HL-60/S4 treated with phorbol 12-myristate 13-acetate at 8.2 ng/mL for 4 days and 3 days (cell line): ENCODE measurements at regions not wholly inside any gene's neighbourhood (a gene's known extent, or its start where the extent isn't known, plus 50 kb on each side); places are given as distances from the start of the nearest gene placed in this dataset.

ENCODE experiments used
- in situ Hi-C: fragments of 300-500 bp; cut with MboI; formaldehyde crosslinking; loops from 2 replicates; pipeline ENCODE4 v1.15.0; 2022; ENCODE audit warnings: low sequenced_read_pairs

DNA sequence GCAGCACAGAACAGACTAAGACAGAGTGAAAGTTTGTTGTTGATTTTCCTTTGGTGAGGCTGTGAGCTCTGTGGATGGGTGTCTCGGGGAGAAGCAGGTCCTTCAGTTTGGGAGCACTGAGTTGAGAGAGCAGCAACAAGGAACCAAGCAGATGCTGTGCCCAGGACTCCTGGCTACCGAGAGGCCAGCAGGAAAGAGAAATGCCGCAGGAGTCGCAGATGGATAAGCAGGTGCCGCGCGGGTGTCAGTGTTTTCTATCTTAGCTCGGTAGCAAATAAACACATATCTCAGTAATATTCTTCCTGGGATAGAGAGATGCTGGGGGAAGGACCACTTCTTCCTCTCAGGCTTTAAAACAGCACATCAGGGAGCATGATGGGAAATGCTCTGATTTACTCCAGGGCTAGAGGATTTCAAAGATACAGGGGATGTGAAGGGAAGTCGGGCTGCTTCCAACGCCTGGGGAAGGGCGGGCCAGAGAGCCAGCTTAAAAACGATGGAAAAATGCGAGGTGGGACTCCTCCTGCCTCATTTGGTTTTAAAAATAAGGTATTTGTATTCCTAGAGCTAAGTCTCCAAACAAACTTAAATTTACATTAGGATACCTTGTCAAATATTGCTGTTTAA is 470.7 kb upstream of the B3GAT1 start:
- in situ Hi-C loops, result no loop called here

DNA sequence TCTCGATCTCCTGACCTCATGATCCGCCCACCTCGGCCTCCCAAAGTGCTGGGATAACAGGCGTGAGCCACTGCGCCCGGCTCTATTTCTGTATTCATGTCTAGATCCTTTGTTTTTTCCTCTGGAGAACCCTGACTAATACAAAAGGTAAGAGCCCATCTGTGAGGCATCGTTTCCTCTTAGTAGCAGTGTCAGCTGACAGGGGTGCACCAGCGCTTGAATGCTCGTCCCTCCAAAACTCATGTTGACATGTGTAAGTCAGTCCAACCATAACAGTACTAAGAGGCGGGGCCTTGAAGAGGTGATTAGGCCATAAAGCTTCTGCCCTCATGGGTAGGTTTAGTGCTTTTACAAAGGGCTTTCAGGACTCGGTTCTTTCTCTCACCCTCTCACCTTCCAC is 470.1 kb upstream of the B3GAT1 start:
- in situ Hi-C loops, result no loop called here

DNA sequence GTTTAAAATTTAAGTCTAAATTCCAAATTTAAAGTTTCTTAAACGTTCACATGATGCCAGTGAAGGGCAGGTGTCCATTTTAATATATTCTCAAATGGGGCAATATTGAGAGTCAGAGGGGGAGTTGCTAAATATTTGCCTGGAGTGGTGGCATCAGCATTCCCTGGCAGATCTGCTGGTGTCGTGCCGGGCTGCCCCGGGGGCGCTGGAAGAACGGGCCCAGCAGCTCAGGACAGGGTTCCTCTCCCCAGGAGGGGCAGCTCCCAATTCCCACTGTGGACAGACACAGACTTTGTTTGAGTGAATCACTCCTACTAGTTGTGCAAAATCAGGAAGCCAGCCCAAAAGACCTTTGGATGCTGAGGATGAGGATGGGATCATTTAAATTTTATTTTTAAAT is 468.7 kb upstream of the B3GAT1 start:
- in situ Hi-C loops, result no loop called here

DNA sequence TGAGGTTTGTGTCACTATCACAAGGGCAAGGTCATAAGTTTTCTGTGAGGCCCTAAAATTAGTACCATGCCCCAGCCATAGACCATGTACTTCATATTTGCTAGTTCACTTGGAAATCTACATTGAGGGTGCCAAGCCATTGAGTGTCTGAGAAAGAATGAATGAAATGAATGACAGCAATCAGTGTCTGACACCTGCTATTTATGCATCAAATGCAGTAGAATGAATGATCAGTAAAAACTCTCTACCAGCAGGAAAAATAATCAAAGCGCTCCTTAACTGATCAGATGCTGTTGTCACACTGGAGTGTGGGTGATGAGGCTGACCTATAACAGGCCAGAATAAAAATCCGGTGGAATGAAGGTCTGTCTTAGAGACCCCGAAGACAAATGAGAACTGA is 467.9 kb upstream of the B3GAT1 start:
- in situ Hi-C loops, result no loop called here

DNA sequence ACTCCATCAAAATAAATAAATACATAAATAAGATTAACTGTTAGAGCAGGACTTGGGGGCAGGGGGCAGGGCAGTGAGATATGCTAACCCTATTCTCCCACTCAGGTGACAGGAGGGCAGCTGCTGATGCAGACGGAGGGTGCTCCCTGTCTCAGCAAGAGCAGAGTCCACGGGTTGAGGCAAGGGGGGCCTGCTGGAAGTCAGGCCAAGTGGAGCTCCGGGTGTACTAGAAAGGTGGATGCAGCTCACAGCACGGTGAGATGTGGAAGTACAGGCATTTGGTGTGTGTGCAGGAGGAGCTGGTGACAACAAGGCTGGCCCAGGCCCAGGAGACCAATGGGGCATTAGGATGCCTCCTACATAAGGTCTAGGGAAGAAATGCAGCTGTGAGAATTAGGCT is 467.3 kb upstream of the B3GAT1 start:
- in situ Hi-C loops, result no loop called here

DNA sequence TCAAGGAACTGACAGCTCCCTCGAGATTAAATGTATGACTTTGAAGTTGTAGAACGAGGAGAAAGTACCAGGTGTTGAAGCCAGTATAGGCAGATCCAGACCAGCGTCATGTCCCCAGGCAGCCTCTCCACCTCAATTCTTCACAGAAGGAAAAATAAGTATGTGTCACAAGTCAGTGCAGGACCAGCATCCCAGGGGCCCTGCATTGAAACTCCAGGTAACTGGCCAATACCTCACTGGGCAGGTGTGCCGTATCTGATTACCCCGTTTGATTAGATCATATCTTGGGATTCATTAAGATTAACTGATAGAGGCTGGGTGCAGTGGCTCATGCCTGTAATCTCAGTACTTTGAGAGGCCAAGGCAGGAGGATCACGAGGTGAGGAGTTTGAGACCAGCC is 466.7 kb upstream of the B3GAT1 start:
- in situ Hi-C loops, result no loop called here

DNA sequence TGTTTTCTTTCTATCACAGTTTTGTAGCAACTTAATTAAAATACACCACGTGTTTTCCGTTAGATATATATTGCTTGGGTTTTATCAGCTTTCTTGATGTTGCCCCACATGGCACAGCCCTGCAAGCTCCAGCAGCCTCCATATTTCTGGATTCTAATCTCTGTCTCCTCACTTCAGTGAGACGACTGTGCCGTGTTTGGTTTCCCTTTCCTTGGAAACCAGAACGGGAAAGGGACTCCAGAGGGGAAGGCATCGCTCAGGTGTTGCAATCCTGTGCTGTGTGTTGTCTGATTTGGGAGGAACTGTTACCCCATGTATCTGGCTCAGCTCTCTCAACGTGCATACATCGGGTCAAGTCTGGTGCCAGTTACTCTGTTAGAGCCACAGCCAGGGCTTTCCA is 464.2 kb upstream of the B3GAT1 start:
- in situ Hi-C loops, result no loop called here

DNA sequence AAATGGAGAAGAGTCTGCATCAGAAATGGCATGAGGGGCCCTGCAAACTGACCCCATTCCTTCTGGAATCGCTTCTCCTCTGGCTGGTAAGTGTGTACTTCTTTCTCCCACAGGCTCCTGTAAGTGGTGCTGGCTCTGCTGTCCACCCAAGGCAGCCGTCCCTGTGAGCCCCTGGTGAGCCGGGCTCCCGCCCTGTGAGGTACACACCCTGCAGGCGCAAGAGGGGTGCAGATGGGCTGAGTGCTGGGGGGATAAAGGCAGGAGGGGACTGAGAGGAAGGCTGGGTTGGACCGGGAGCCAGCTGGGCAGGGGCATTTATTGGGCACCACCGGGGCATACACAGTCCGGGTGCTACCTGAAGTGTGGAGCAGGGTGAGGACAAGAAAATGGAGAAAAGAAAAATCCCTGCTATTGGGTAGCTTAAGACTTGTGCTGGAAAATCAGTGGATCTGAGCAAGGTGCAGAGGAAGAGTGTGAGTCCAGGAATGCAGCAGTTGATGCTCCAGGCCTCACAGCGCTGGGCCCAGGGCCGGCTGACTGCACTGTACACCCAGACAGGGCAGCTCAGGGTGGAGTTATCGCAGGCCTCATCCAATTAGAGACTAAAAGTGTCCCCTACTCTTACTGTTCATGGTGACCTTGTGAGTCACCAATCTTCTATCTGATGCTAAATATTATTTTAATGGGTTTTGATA is 455.1 kb upstream of the B3GAT1 start:
- in situ Hi-C loops, result no loop called here

DNA sequence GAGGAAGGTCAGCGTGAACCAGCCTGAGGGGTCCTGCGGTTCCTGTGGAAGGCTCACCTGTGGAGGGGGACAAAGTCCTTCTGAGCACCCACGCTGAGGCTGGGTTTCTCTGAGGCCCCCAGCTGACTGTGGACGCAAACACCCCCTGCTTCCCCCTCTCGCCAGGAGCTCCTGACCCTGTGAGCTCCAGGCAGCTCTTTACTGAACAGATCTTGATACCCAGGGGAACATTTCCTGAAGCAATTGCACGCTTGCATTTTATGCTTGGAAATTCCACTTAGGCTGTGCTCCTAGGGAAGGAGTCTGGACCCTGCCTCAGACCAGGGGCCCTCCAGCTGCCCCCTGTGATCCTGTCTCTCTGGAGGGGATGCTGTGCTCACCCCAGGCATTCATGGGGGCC is 454.2 kb upstream of the B3GAT1 start:
- in situ Hi-C loops, result no loop called here

DNA sequence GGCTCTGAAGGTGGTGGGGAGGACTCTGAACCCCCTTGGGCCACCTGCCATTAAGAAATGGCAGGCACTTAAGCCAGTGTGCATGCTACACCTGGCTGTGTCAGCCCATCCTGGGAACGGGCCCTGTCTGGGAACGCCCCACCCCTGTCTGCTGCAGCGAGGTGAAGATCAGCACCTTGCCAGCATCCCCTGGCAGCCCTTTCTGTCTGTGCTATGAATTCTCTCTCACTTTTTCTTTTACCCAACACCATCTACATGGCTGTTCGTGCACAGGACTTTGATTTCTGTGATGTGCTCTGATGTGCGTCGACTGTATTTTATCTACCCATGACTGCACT is 452.9 kb upstream of the B3GAT1 start:
- in situ Hi-C loops, result no loop called here

DNA sequence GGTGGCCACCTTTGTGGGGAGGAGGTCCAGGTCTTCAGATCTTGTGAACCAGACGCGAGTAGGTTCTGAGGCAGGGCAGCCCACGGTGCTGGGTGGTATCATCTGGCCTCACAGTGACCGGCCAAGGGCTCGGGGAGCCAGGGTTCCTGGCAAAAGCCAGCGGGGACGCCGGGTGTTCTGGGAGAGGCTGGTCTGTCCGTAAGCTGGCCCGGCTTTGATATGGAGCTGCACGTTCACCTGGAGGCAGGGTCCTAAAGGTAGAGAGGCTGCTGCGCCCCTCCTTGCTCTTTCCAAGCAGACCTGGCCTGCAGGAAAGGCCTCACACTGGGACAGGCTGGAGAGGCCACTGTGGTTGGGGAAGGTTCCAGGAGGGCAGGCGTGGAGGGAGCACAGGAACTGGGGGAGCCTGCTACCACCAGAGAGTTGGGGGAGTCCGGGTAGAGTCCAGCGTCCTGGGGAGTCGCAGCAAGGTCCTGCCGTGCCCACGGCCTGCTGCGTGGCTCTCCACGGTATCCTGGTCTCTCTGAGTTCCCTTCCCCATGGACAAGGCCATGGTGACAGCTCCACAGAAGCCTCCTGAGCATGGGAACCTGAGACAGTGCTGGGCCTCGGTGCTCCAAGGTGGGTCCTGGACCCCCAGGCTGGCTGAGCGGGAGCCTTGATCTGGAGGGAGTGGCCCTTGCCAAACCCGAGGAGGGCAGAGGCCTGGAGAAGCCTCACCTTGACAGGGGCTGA is 452.4 kb upstream of the B3GAT1 start:
- in situ Hi-C loops, result no loop called here

DNA sequence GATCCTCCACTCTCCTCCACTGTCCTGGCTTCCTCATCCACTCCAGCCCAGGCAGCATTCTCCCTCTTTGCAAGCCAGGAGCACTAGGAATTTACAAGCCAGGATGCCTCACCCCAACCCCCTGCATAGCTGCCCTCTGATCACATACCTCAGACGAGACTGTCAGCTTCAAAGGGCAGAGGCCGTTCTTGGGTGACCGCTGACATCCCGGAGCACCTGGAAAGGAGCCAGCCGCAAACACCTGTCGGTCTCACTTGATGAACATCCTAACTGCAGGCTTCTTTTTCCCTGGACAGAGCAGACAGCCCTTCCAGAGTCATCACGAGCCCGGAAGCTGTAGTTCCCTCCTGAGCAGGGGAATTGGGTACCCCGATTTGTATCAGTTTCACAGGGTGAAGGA is 451.3 kb upstream of the B3GAT1 start:
- in situ Hi-C loops, result no loop called here

DNA sequence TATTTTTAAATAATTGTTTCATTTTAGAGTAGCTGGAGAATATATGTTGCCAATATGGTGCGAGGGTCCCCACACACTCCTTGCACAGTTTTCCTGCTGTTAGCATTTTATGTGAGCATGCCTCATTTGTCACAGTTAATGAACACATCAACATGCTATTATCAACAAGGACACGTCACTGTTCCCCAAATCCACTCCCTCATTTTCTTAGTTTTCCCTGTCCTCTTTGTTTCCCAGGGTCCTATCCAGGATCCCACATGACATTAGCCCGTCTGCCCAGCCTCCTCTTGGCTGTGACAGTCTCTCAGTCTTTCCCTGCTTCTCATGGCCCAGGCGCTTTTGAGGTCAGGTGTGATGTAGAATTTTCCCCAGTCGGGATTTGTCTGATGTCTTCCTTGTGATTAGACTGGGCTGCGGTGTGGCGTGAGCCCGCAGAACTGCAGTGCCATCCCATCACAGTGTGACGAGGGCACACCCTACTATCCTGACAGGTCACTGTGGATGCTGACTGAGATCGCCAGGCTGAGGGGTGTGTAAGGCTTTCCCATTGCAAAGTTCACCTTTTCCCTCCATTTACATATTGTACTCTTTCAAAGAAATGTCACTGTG is 450.6 kb upstream of the B3GAT1 start:
- in situ Hi-C loops, result no loop called here

DNA sequence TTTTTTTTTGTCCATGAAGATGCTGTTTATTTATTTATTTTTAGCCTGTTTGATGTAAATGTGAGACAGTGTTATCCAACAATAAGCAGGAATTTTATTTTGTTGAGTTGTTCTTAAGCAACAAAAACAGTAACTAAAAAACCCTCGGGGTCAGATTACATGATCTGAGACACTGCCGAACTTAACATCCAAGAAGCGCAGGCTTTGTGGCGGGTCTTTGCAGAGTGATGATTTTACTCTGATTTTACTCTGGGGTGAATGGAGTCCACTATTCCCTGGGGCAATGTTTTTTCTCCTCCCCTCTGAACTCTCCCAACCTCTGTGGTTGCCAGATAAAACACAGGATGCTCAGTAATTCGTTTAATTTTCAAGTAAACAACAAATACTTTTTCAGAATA is 450.1 kb upstream of the B3GAT1 start:
- in situ Hi-C loops, result no loop called here

DNA sequence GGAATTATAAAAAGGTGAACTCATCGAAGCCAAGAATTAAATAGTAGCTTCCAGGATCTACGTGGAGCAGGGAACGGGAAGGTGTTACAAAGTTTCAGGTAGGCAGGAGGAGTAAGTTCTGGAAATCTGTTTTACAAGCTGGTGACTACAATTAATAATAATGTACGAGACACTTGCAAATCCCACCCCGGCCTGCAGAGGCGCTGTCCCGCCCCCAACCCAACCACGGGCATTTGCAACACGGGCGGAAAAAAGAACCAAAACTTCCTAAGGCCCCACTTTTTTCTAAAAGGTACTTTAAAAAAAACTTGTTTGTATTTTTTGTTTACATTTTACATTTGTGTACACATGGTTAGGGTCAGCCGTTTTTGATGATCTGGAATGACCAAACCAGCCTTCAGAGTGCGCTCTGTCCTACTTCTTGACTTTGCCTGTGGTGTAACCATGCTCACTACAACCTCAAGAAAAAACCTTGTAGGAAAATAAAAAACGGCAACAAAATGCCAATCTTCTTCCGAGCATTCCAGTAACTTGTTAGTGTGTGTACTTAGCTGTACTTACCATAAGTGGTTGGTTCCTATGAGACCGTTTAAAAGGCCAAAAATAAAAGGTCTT is 449.6 kb upstream of the B3GAT1 start:
- in situ Hi-C loops, result no loop called here

DNA sequence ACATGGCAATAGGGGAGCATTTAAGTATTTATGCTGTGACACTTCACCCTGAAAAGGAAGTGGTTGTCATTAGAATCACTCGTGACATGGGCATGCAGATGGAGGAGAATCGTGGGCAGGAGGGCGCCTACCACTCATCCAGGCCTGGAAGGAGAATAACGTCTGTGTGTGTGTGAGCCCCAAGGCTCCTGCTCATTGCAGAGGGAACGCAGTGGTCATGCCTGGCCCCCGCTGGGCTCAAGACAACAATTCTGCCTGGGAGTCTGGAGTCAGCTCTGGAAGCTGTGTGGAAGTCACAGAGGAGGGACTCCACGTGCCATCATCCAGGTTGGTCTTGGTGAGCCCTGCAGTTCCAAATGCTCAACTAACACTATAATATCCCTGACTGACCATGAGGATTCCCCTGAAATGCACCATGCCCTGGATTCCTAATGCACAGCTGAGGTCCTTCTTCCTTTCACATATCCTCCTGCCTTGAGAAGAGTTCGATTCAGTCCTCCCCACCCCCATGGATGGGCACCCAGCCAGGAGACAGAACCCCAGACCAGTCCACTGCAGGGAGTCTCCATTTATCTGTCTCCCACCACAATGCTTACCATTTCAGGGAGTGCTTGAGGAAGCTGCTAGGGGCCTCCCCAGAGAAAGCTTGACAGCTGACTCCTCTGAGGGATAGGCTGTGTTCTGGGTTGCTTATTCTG is 446.9 kb upstream of the B3GAT1 start:
- in situ Hi-C loops, result no loop called here

DNA sequence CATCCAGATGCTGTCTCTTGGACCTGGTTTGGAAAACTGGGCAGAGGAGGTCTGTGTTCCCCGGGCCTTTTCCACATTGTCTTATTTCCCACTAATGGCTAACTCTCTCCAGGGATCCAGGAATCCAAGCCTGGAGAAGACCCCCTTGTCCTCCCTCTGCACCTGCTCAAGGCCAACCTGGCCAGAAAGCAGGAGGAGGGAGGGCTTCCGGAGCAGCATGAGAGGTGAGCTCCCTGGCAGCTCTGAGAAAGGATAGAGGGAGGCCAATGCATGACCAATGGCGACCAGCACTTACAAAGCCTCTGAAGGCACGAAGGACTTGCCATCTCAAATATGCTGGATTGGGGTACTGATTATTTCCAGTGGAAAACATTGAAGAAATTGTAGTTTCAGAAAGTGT is 445.0 kb upstream of the B3GAT1 start:
- in situ Hi-C loops, result no loop called here

DNA sequence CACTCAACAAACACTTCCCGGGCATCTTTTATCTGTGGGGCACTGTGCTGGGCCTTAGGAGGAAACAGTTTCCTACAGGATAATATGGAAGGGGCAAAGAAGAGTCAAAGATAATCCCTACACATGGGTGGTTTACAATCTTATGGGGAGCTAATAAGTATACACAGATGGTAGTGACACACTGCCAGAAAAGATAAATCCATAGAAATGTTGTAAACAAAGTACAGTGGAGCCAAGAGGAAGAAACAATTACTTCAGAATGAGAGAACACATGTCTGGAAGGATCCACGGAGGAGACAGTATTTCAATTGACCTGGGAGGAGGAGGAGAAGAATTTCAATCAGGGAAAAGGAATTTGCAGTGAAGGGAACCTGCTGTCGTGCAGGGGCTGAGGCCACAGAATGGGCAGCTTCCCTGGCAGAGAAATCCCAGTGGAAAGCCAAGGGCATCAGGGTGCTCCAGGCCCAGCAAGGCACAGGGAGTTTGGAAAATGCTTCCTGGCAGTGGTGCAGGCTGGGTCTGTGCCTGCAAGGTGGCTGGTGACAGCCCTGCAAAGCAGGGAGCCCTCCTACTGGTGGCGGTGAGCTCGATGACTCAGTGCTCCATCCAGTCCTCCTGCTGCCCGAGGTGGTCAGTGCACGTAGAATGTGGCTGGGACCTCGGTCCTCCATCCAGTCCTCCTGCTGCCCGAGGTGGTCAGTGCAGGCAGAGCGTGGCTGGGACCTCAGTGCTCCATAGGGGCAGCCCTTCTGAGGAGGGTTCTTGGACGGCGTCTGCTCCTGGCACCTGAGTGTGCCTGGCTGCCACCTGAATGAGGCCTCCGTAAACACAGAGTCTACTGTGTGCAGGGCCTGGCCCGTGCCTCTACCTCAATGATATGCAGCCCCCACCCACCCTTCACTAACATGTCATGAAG is 444.3 kb upstream of the B3GAT1 start:
- in situ Hi-C loops, result no loop called here

DNA sequence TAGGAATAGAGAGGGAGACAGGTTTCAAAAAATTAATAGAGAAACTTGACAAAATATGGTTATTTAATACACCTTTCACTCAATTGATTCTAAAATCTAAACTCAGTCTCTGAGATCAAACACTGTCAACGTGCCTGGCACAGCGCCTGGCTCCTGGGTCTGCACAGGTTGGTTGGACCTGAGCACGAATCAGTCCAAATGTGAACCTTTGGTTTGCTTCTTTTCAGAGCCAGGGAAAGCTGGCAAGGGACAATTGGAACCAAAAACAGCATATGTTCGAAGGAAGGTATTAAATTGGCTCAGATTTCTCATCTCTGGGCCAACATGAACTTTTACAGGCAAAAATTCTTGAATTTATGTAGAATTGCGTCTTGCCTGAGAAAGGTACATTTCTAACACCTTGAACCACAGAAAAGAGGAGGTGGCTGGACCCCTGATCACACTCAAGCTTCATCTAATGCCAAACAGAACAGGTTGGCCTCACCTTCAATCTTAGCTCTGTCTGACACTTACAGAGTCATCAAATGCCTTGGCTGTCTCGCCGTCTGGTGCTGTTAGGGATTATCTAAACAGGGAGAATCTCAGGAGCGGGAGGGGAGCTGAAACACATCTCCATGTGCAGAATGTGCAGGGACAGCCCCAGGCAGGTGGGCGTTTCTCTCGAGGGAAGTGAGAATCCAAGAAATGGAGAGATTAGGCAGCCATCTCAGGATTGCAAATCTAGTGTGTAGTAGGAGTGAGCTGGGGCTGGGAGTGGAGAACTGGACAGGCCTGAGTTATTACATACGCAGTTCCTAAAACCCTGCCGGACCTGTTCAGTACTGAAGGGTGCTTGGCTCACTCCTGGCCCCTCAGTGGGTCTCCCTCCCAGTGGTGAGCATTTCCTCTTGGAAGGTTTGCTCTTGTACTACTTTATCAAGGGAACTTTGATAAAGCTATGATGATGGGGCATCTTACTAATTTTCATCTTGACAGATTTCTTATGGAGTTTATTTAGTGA is 442.2 kb upstream of the B3GAT1 start:
- in situ Hi-C loops, result no loop called here
